Left ventricle myocardium inferior (tissue), 1 donor: ENCODE measurements at regions not wholly inside any gene's neighbourhood (a gene's known extent, or its start where the extent isn't known, plus 50 kb on each side); places are given as distances from the start of the nearest gene placed in this dataset.

Experiments
- DNase-seq: peaks from one replicate; pipeline ENCODE4 v3.0.0-alpha.2; 2020
- H3K27ac ChIP-seq: fragments of 200-600 bp; replicated peaks from 2 replicates; pipeline ENCODE4 v1.8.0; 2021
- H3K27me3 ChIP-seq: fragments of 200-600 bp; 2 replicates; pipeline ENCODE4 v1.8.0; 2021; ENCODE audit warnings: low read depth
- H3K36me3 ChIP-seq: fragments of 200-600 bp; 2 replicates; pipeline ENCODE4 v1.8.0; 2021
- H3K4me1 ChIP-seq: fragments of 200-600 bp; 2 replicates; pipeline ENCODE4 v1.8.0; 2021
- H3K4me3 ChIP-seq: fragments of 200-600 bp; 2 replicates; pipeline ENCODE4 v1.8.0; 2021; ENCODE audit warnings: mild to moderate bottlenecking, moderate library complexity
- H3K9me3 ChIP-seq: fragments of 200-600 bp; replicated peaks from 2 replicates; pipeline ENCODE4 v1.8.0; 2021
- intact Hi-C: fragments of 100-400 bp; cut with micrococcal nuclease; formaldehyde crosslinking; loops from one replicate; pipeline ENCODE4 v1.11.0; 2022
- TF ChIP-seq, protein P1 (sequence below): fragments of 200-600 bp; IDR thresholded peaks from 2 replicates; pipeline ENCODE4 v1.8.0; 2021; ENCODE audit warnings: antibody characterized with exemption, mild to moderate bottlenecking, borderline replicate concordance
- donor health status: DM: no; HTN: yes; CAD: no; lungs with severe emphysema.

DNA sequence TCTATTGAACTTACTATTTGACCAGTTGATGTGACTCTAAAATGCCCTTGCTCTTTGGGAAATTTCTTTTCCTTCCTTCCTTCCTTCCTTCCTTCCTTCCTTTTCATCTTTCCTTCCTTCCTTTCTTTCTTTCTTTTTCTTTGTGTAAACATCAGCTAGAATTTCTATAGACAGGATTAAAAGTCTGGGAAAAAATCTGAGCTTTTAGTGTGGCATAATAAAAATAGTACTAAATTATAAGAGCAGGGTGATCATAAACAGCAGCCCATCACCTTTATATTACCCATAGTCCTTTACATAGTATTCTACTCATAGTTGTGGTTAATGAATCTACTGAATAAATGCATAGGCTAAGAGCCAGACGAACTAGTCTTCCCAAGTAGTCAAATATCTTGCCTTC lies 281.0 kb upstream of the DAB1 start:
- no peaks in the 10 kb centered on the region for H3K36me3 ChIP-seq
- H3K4me1 ChIP-seq, result no peaks in the 10 kb centered on the region
- H3K4me3 ChIP-seq, result no peak overlapping the region
- TF ChIP-seq, protein P1, sequence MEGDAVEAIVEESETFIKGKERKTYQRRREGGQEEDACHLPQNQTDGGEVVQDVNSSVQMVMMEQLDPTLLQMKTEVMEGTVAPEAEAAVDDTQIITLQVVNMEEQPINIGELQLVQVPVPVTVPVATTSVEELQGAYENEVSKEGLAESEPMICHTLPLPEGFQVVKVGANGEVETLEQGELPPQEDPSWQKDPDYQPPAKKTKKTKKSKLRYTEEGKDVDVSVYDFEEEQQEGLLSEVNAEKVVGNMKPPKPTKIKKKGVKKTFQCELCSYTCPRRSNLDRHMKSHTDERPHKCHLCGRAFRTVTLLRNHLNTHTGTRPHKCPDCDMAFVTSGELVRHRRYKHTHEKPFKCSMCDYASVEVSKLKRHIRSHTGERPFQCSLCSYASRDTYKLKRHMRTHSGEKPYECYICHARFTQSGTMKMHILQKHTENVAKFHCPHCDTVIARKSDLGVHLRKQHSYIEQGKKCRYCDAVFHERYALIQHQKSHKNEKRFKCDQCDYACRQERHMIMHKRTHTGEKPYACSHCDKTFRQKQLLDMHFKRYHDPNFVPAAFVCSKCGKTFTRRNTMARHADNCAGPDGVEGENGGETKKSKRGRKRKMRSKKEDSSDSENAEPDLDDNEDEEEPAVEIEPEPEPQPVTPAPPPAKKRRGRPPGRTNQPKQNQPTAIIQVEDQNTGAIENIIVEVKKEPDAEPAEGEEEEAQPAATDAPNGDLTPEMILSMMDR, result no peak
- no peaks in the 10 kb centered on the region for H3K27me3 ChIP-seq
- H3K9me3 ChIP-seq, result no peaks in the 10 kb centered on the region
- intact Hi-C loops, result no loop called here
- DNase-seq, result no peak
- H3K27ac ChIP-seq, result no peak overlapping the region

DNA sequence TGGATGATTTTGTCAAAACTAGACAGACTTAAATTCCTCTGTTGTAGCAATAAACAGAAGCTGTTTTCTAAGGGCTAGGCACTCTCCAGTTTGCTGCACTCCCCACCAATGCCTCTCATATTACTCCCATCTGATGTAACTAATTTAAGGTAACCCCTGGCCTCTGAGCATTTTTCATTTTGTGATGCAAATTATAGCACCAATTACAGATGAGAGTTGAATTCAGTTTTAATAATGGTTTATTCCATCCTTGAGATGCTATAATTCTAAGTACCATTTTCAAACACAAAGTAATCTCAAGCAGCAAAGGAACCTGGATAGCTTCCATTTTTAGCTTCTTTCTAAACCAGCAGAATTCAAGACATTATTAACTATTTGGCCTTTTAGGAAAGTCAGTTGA lies 280.4 kb upstream of the DAB1 start:
- no peak overlapping the region for H3K4me3 ChIP-seq
- TF ChIP-seq, protein P1, result no peak

DNA sequence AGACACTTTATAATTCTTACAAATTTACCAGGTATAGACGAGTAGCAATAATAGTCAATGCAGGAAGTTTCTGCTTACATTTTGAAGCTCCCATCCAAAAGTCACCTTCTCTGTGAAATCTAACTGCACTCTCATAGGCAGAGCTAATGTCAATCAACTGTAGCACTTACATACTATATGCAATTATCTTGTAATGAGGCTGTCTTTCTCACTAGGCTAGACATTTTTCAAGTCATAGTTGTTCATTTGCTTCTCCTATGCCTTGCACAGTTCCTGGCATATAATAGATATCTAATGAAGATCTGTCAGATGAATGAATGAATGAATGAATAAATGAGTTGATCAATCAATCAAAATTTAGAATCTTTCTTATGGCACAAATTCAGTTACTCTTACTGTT lies 273.0 kb upstream of the DAB1 start:
- Histone ChIP-seq H3K27me3 (no peaks in the 10 kb centered on the region), H3K4me1 (no peaks in the 10 kb centered on the region), H3K36me3 (peaks cover 5% of the 10 kb centered on the region), H3K4me3 (no peak overlapping the region), H3K27ac (no peak overlapping the region), H3K9me3 (peaks cover 20% of the 10 kb centered on the region)
- no peak for DNase-seq
- TF ChIP-seq, protein P1, result no peak
- intact Hi-C loops, result no loop called here

More for the DNA sequence above, 280.4 kb upstream of the DAB1 start:
- Histone ChIP-seq H3K36me3 (no peaks in the 10 kb centered on the region), H3K9me3 (no peaks in the 10 kb centered on the region), H3K27ac (no peak overlapping the region), H3K4me1 (no peaks in the 10 kb centered on the region), H3K27me3 (no peaks in the 10 kb centered on the region)
- intact Hi-C loops, result no loop called here
- no peak for DNase-seq

DNA sequence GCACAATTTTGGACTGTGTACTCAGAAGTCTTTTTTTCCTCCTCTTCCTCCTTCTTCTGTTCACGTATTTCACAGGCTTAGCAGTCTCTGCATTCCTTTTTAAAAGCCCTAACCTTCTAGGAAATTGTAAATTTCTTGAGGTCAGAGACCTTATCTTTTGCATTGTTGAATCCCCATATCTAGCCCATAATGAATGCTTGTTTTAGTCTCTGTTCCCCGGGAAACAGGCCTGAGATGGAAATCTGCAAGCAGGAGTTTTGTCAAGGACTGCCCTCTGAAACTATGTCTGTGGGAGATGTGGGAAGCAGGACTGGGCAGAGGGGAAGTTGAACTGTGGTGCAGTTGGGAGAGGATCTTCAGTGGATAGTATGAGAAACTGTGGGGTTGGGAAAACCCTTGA lies 272.2 kb upstream of the DAB1 start:
- Histone ChIP-seq H3K36me3 (peaks cover 5% of the 10 kb centered on the region), H3K4me3 (no peak overlapping the region), H3K27ac (no peak overlapping the region), H3K9me3 (peaks cover 29% of the 10 kb centered on the region), H3K27me3 (no peaks in the 10 kb centered on the region), H3K4me1 (no peaks in the 10 kb centered on the region)
- no peak for DNase-seq
- intact Hi-C loops, result no loop called here
- TF ChIP-seq, protein P1, result no peak

DNA sequence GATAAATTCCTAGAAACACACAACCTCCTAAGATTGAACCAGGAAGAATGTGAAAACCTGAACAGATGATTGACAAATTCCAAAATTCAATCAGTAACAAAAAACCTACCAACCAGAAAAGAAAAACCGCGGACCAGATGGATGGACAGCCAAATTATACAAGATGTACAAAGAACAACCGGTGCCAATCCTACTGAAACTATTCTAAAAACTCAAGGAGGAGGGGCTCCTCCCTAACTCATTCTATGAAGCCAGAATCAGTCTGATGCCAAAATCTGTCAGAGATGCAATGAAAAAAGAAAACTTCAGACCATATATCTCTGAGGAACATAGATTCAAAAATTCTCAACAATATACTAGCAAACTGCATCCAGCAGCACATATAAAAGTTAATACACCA lies 262.4 kb upstream of the DAB1 start:
- Histone ChIP-seq H3K4me1 (no peaks in the 10 kb centered on the region), H3K36me3 (no peaks in the 10 kb centered on the region), H3K4me3 (no peak overlapping the region), H3K27me3 (no peaks in the 10 kb centered on the region), H3K27ac (no peak overlapping the region), H3K9me3 (peaks cover 64% of the 10 kb centered on the region)
- TF ChIP-seq, protein P1, result no peak
- no peak for DNase-seq
- intact Hi-C loops, result no loop called here
